ENCODE measurements at regions not wholly inside any gene's neighbourhood (a gene's known extent, or its start where the extent isn't known, plus 50 kb on each side); places are given as distances from the start of the nearest gene placed in this dataset.

GRCh38 chr3:81916890-81917289 is 155.4 kb upstream of the GBE1 start:
- H2AFZ ChIP-seq (ENCODE audit: low read depth, low read length) = no peak overlapping the region
- H3K36me3 ChIP-seq (ENCODE audit: insufficient read depth, low read length) = no peaks in the 10 kb centered on the region
- no peaks in the 10 kb centered on the region for H3K27me3 ChIP-seq (ENCODE audit: insufficient read depth, low read length)
- H3K9me3 ChIP-seq (ENCODE audit: low read length) = no peaks in the 10 kb centered on the region
- no peak overlapping the region for H3K4me3 ChIP-seq (ENCODE audit: low read length)
- H3K4me1 ChIP-seq (ENCODE audit: insufficient read depth, low read length) = peaks cover 2% of the 10 kb centered on the region

DNA sequence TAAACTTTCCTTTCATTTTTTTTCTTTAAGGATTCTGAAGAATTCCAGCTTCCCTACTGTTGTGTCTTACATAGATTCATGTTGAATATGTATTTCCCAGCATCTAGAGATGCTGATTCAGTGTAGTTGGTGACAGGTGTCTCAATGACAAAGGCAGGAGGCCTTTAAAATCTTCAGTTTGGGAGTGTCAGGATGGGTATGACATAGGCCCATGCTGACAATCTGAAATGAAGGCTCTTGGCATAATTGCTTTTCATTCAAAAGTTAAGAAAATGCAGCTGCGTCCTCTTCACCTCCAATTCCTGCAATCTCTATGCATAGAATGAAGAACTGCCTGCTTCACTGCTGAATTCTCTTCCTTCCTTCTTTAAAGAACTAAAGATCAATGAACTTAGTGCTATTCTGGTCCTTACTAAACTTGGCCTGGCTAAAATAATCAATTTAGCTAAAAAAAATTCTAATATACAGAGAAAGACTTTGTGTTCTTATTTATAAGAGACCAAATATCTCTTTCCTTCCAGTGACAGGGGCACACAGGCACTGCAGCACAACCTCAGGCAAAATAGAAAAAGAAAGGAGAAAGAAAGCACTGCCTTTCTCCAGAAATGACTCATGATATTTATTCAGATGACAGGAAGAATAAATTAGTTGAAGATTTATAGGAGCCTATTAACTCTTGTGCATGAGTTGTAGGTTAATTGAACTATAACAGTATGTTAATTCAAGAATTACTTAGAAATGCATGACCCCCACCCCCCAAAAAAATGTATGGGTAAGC is 152.6 kb upstream of the GBE1 start:
- no peaks in the 10 kb centered on the region for H3K36me3 ChIP-seq (ENCODE audit: insufficient read depth, low read length)
- no peak overlapping the region for H3K4me3 ChIP-seq (ENCODE audit: low read length)
- H3K9me3 ChIP-seq (ENCODE audit: low read length) = no peaks in the 10 kb centered on the region
- no peak overlapping the region for H2AFZ ChIP-seq (ENCODE audit: low read depth, low read length)
- peaks cover 2% of the 10 kb centered on the region for H3K4me1 ChIP-seq (ENCODE audit: insufficient read depth, low read length)
- no peaks in the 10 kb centered on the region for H3K27me3 ChIP-seq (ENCODE audit: insufficient read depth, low read length)

DNA sequence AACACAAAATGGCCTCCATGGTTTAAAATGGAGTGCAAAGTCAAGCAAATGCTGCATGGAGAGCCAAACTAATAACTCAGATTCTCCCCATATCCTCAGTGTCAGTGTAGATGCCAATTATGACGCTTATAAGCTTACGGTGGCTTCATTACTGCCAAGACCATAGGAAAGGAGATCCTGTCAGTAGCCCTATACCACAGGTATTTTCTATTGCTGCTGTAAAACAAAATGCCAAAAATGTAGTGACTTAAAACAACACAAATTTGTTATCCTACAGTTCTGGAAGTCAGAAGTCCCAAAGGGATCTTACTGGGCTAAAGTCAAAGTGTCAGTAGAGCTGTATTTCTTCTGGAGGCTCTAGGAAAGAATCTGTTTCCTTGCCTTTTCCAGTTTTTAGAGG is 149.8 kb upstream of the GBE1 start:
- Histone ChIP-seq H3K4me3 (ENCODE audit: low read length) (no peak overlapping the region), H3K27me3 (ENCODE audit: insufficient read depth, low read length) (no peaks in the 10 kb centered on the region), H3K4me1 (ENCODE audit: insufficient read depth, low read length) (peaks cover 2% of the 10 kb centered on the region), H3K36me3 (ENCODE audit: insufficient read depth, low read length) (no peaks in the 10 kb centered on the region), H3K9me3 (ENCODE audit: low read length) (no peaks in the 10 kb centered on the region), H2AFZ (ENCODE audit: low read depth, low read length) (no peak overlapping the region)

DNA sequence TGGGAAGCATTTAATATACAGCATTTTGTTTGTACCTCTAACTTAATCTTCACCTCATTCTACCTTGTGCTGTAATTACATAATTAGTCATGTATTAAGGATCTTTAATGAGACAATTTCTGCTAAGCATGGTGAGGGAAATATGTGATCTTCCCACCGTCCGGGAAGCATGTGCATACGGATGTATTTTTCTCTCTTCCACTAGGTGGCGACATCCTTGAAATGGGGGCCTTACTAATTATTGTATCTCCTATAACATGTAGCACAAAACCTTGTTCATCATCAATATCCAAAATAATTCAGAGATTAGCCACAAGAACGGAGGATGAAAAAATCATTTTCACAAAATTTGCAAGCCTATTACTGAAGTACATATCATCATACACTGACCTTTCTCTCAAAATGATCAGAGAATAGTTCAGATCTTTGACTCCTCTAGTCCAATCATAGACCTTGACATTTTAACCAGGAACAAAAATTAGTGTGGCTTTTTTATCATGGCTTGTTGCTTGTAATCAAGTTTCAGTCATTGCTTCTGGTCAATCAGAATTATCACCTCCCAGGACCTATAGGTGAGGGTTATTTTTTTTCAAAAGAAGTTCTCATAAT is 148.9 kb upstream of the GBE1 start:
- no peaks in the 10 kb centered on the region for H3K27me3 ChIP-seq (ENCODE audit: insufficient read depth, low read length)
- no peak overlapping the region for H2AFZ ChIP-seq (ENCODE audit: low read depth, low read length)
- no peak overlapping the region for H3K4me3 ChIP-seq (ENCODE audit: low read length)
- peaks cover 2% of the 10 kb centered on the region for H3K4me1 ChIP-seq (ENCODE audit: insufficient read depth, low read length)
- H3K36me3 ChIP-seq (ENCODE audit: insufficient read depth, low read length) = no peaks in the 10 kb centered on the region
- no peaks in the 10 kb centered on the region for H3K9me3 ChIP-seq (ENCODE audit: low read length)

DNA sequence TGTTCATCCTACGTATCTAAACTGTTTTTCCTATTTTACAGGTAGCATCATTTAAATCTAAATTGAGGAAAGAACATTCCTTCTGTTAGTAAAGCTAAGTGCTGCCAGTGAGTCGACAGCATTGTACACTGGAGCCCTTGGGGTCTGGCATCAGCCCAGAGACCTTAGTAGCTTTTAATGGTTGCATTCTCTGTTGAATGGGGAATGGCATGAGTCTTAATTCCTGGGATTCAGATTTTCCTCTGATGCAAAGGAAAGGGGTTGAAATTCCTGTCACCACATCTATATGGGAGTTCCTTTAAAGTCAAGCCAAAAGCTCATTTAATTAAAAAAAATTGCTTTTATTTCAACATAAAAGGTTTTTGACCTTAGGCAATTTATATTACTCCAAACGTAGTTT is 148.4 kb upstream of the GBE1 start:
- peaks cover 2% of the 10 kb centered on the region for H3K4me1 ChIP-seq (ENCODE audit: insufficient read depth, low read length)
- H2AFZ ChIP-seq (ENCODE audit: low read depth, low read length) = no peak overlapping the region
- no peaks in the 10 kb centered on the region for H3K27me3 ChIP-seq (ENCODE audit: insufficient read depth, low read length)
- H3K36me3 ChIP-seq (ENCODE audit: insufficient read depth, low read length) = no peaks in the 10 kb centered on the region
- no peak overlapping the region for H3K4me3 ChIP-seq (ENCODE audit: low read length)
- no peaks in the 10 kb centered on the region for H3K9me3 ChIP-seq (ENCODE audit: low read length)

DNA sequence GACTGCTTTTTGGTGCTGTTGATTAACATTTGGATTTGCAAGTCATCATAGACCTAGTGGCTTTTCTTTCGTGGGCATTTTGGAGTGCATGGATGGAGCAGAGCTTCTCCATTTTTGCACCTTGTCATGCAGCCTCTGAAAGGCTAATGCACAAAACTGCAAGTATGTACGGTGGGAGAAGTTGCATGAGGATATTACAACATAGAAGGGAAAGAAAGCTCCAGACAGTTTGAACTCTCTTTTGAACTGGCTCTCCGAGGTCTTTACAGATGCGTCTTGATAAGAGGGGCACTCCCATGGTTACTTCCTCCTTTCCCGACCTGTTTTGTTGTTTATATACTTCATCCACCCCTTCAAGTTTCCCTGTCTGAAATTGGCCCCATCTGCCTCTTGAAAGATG is 147.1 kb upstream of the GBE1 start:
- Histone ChIP-seq H3K36me3 (ENCODE audit: insufficient read depth, low read length) (no peaks in the 10 kb centered on the region), H3K4me3 (ENCODE audit: low read length) (no peak overlapping the region), H3K27me3 (ENCODE audit: insufficient read depth, low read length) (no peaks in the 10 kb centered on the region), H3K4me1 (ENCODE audit: insufficient read depth, low read length) (no peaks in the 10 kb centered on the region), H2AFZ (ENCODE audit: low read depth, low read length) (no peak overlapping the region), H3K9me3 (ENCODE audit: low read length) (no peaks in the 10 kb centered on the region)

DNA sequence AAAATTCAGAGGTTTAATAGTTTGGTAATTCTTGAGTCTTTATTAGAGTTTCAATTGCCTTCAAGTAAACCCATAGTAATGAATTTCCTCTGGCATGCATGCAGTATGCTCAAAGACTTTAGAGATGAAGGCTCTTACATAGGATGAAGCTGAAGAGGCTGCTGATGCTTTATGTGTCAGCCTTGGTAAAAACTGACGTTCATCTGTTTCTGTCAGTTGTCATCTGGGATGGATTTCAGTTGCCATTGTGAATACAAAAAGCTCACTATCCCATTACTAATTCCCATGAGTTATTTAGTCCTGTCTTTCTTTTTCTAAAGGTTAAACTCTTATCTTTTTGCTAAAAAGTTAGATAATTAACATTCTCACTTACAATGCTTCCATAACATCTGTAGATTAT is 136.9 kb upstream of the GBE1 start:
- Histone ChIP-seq H3K4me3 (ENCODE audit: low read length) (no peak overlapping the region), H3K36me3 (ENCODE audit: insufficient read depth, low read length) (no peaks in the 10 kb centered on the region), H2AFZ (ENCODE audit: low read depth, low read length) (no peak overlapping the region), H3K9me3 (ENCODE audit: low read length) (no peaks in the 10 kb centered on the region), H3K27me3 (ENCODE audit: insufficient read depth, low read length) (no peaks in the 10 kb centered on the region), H3K4me1 (ENCODE audit: insufficient read depth, low read length) (no peaks in the 10 kb centered on the region)

DNA sequence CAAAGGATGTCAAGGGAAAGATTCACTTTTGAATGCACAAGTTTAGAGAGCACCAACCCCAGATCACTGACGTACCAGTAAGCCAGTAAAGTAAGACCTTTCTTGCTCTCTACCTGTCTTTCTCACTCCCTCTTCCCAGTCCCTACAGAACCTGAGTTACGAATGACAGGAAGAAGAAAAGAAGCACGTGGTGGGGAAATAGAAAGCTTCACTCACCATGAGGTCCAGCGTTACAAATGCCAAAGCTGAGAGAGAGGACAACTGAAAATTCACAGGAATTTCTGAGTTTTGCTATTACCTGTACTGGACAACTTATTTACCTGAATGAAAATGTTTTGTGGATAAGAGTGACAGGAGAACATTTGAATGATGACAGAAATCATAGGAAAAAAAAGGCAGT is 133.2 kb upstream of the GBE1 start:
- H2AFZ ChIP-seq (ENCODE audit: low read depth, low read length) = no peak overlapping the region
- no peaks in the 10 kb centered on the region for H3K27me3 ChIP-seq (ENCODE audit: insufficient read depth, low read length)
- H3K36me3 ChIP-seq (ENCODE audit: insufficient read depth, low read length) = no peaks in the 10 kb centered on the region
- no peaks in the 10 kb centered on the region for H3K9me3 ChIP-seq (ENCODE audit: low read length)
- H3K4me1 ChIP-seq (ENCODE audit: insufficient read depth, low read length) = peaks cover 6% of the 10 kb centered on the region
- no peak overlapping the region for H3K4me3 ChIP-seq (ENCODE audit: low read length)

- no peak overlapping the region for H2AFZ ChIP-seq (ENCODE audit: low read depth, low read length)
- H3K27me3 ChIP-seq (ENCODE audit: insufficient read depth, low read length) = no peaks in the 10 kb centered on the region
- no peak overlapping the region for H3K4me3 ChIP-seq (ENCODE audit: low read length)
- peaks cover 6% of the 10 kb centered on the region for H3K4me1 ChIP-seq (ENCODE audit: insufficient read depth, low read length)
- no peaks in the 10 kb centered on the region for H3K36me3 ChIP-seq (ENCODE audit: insufficient read depth, low read length)
- H3K9me3 ChIP-seq (ENCODE audit: low read length) = no peaks in the 10 kb centered on the region
These were observed 129.8 kb upstream of the GBE1 start for GRCh38 chr3:81891055-81891895.

DNA sequence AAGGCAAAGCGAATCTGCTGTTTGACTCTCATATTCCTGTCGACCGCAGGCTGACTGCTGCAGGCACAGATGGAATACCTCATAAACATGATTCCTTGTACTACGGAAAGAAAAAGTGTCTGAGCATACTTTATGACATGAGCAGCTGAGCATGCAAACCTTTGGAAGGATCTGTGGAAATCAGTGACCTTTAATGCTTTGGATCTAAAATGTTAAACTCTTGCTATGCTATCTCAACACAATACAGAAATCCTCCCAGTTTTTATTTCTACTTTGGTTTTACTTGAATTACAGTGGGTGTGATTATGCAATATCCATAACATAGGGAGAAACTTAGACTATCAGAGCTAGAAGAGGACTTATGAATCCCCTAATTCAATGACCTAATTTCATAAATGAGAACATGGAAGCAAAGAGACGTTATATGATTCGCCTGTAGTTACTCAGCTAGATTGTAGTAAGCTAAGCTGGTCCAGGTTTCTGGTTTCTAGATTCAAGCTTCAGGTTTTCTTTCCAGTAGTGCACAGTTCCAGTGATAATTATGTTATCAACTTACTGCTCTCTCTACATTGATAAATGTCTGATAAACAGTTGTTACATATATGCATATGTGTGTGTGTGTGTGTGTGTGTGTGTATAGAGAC is 127.6 kb upstream of the GBE1 start:
- Histone ChIP-seq H3K27me3 (ENCODE audit: insufficient read depth, low read length) (no peaks in the 10 kb centered on the region), H3K4me3 (ENCODE audit: low read length) (no peak overlapping the region), H2AFZ (ENCODE audit: low read depth, low read length) (no peak overlapping the region), H3K9me3 (ENCODE audit: low read length) (no peaks in the 10 kb centered on the region), H3K36me3 (ENCODE audit: insufficient read depth, low read length) (no peaks in the 10 kb centered on the region), H3K4me1 (ENCODE audit: insufficient read depth, low read length) (peaks cover 6% of the 10 kb centered on the region)

- H3K4me1 ChIP-seq (ENCODE audit: insufficient read depth, low read length) = peaks cover 6% of the 10 kb centered on the region
- H3K9me3 ChIP-seq (ENCODE audit: low read length) = no peaks in the 10 kb centered on the region
- no peaks in the 10 kb centered on the region for H3K36me3 ChIP-seq (ENCODE audit: insufficient read depth, low read length)
- no peak overlapping the region for H3K4me3 ChIP-seq (ENCODE audit: low read length)
- H3K27me3 ChIP-seq (ENCODE audit: insufficient read depth, low read length) = no peaks in the 10 kb centered on the region
- H2AFZ ChIP-seq (ENCODE audit: low read depth, low read length) = no peak overlapping the region
These were observed 126.0 kb upstream of the GBE1 start for GRCh38 chr3:81887448-81887847.

- Histone ChIP-seq H2AFZ (ENCODE audit: low read depth, low read length) (no peak overlapping the region), H3K4me1 (ENCODE audit: insufficient read depth, low read length) (peaks cover 3% of the 10 kb centered on the region), H3K4me3 (ENCODE audit: low read length) (no peak overlapping the region), H3K9me3 (ENCODE audit: low read length) (no peaks in the 10 kb centered on the region), H3K27me3 (ENCODE audit: insufficient read depth, low read length) (no peaks in the 10 kb centered on the region), H3K36me3 (ENCODE audit: insufficient read depth, low read length) (no peaks in the 10 kb centered on the region)
These were observed 124.6 kb upstream of the GBE1 start for GRCh38 chr3:81886081-81886480.

DNA sequence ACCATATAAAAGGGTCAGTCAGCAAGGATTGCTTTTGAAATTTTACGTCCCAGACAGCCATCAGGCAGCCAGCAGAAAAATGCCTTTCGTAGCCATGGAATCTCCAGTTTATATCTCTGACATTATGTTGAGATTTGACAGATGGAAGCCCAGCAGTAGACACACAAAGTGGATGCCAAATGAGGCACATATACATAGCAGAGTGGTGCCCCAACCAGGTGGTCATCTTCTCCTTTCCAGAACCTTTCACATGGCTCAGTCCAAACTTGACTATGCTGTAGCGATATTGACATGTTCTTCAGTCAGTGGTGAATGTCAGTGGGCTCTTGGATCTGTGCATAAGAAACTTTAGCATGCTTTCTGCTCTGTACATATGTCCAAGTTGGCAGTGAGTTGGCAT is 123.3 kb upstream of the GBE1 start:
- H3K36me3 ChIP-seq (ENCODE audit: insufficient read depth, low read length) = no peaks in the 10 kb centered on the region

More for the DNA sequence above, 123.3 kb upstream of the GBE1 start:
- Histone ChIP-seq H3K4me3 (ENCODE audit: low read length) (no peak overlapping the region), H3K27me3 (ENCODE audit: insufficient read depth, low read length) (no peaks in the 10 kb centered on the region), H3K9me3 (ENCODE audit: low read length) (no peaks in the 10 kb centered on the region), H3K4me1 (ENCODE audit: insufficient read depth, low read length) (no peaks in the 10 kb centered on the region), H2AFZ (ENCODE audit: low read depth, low read length) (no peak overlapping the region)
